Right cardiac atrium (tissue), 5 donors: ENCODE measurements at regions not wholly inside any gene's neighbourhood (a gene's known extent, or its start where the extent isn't known, plus 50 kb on each side); places are given as distances from the start of the nearest gene placed in this dataset.

ENCODE experiments used
- ATAC-seq, 2 donors: fragments of 200-7000 bp; cut with Tn5 transposase; one replicate each; pipeline versions ENCODE4 v1.8.0 to v1.9.1; 2020; ENCODE audit warnings: moderate library complexity in 2 of 2, mild to moderate bottlenecking in 1 of 2
- DNase-seq, 3 donors: peaks; one replicate each; pipeline ENCODE4 v3.0.0-alpha.2; 2020
- H3K27ac ChIP-seq: one replicate; pipeline ENCODE4 v1.5.1; 2013; ENCODE audit warnings: mild to moderate bottlenecking, low read length, control low read depth, moderate library complexity
- H3K27me3 ChIP-seq: one replicate; pipeline ENCODE4 v1.6.1; 2013; ENCODE audit not compliant: control insufficient read depth, insufficient read depth
- H3K4me1 ChIP-seq: one replicate; pipeline ENCODE4 v1.6.1; 2013; ENCODE audit warnings: low read length; ENCODE audit not compliant: control insufficient read depth, insufficient read depth
- H3K4me3 ChIP-seq: one replicate; pipeline ENCODE4 v1.5.1; 2013; ENCODE audit warnings: low read length, control low read depth
- H3K9me3 ChIP-seq: one replicate; pipeline ENCODE4 v1.6.1; 2013; ENCODE audit warnings: low read length; ENCODE audit not compliant: control insufficient read depth
- WGBS: extraction: QIAGEN DNeasy Blood & Tissue Kit; methylation state at CpG from one replicate; pipeline ENCODE4 v1.1.7; 2013; 5-methylcytosine and 5-hydroxymethylcytosine counted together
- intact Hi-C, 4 donors: fragments of 100-400 bp; cut with DNase I; formaldehyde crosslinking; loops; one replicate each; pipeline versions ENCODE4 v1.11.0 to v1.14.0; 2022 to 2023
- donor health status: healthy with polysubstance abuse.
- donor health status: DM: no; HTN: yes; CAD: no.
- donor health status: DM: no; HTN: no; CAD: no.
- donor health status: DM: no; HTN: yes; CAD: no; lungs with severe emphysema.
- donor health status: DM: yes; HTN: yes; CAD: no.

- Histone ChIP-seq H3K27me3 (no peaks in the 10 kb centered on the region), H3K4me1 (no peaks in the 10 kb centered on the region), H3K4me3 (no peak overlapping the region), H3K27ac (no peak overlapping the region), H3K9me3 (no peaks in the 10 kb centered on the region)
- ATAC-seq (no peak), DNase-seq (no peak)
- intact Hi-C loops, result no loop called here
- WGBS, result 95% methylated on average over 4 of the region's 4 CpGs
Observed at GRCh38 chr9:86648156-86648827, 294.1 kb upstream of the TUT7 start.

GRCh38 chr9:86645303-86645702 lies 291.1 kb upstream of the TUT7 start:
- H3K4me1 ChIP-seq, result no peaks in the 10 kb centered on the region
- 87% methylated on average over 21 of the region's 21 CpGs for WGBS
- ATAC-seq (no peak), DNase-seq (peak in 1 of 3 donors; percentile 43)
- H3K27ac ChIP-seq, result no peak overlapping the region
- intact Hi-C loops, result no loop called here
- H3K9me3 ChIP-seq, result no peaks in the 10 kb centered on the region
- H3K4me3 ChIP-seq, result no peak overlapping the region
- H3K27me3 ChIP-seq, result no peaks in the 10 kb centered on the region

GRCh38 chr9:86644675-86645034 lies 290.4 kb upstream of the TUT7 start:
- Histone ChIP-seq H3K4me1 (no peaks in the 10 kb centered on the region), H3K4me3 (no peak overlapping the region), H3K9me3 (no peaks in the 10 kb centered on the region), H3K27me3 (no peaks in the 10 kb centered on the region), H3K27ac (no peak overlapping the region)
- intact Hi-C loops, result no loop called here
- 69% methylated on average over 4 of the region's 4 CpGs for WGBS
- no peak for ATAC-seq
- DNase-seq, result no peak

GRCh38 chr9:86643946-86644674 lies 289.9 kb upstream of the TUT7 start:
- intact Hi-C loops, result no loop called here
- Histone ChIP-seq H3K4me1 (no peaks in the 10 kb centered on the region), H3K27me3 (no peaks in the 10 kb centered on the region), H3K4me3 (no peak overlapping the region), H3K9me3 (no peaks in the 10 kb centered on the region), H3K27ac (no peak overlapping the region)
- WGBS, result 81% methylated on average over 7 of the region's 7 CpGs
- DNase-seq (no peak), ATAC-seq (no peak)

GRCh38 chr9:86642721-86643120 lies 288.5 kb upstream of the TUT7 start:
- Histone ChIP-seq H3K4me1 (no peaks in the 10 kb centered on the region), H3K4me3 (no peak overlapping the region), H3K27me3 (no peaks in the 10 kb centered on the region), H3K27ac (no peak overlapping the region), H3K9me3 (no peaks in the 10 kb centered on the region)
- DNase-seq, result no peak
- 95% methylated on average over 5 of the region's 5 CpGs for WGBS
- no peak for ATAC-seq
- intact Hi-C loops, result no loop called here

GRCh38 chr9:86641970-86642369 lies 287.8 kb upstream of the TUT7 start:
- ATAC-seq (no peak), DNase-seq (no peak)
- Histone ChIP-seq H3K27ac (no peak overlapping the region), H3K27me3 (no peaks in the 10 kb centered on the region), H3K4me3 (no peak overlapping the region), H3K9me3 (no peaks in the 10 kb centered on the region), H3K4me1 (no peaks in the 10 kb centered on the region)
- intact Hi-C loops, result no loop called here
- WGBS, result 91% methylated on average over 3 of the region's 3 CpGs

GRCh38 chr9:86639899-86640379 lies 285.7 kb upstream of the TUT7 start:
- no peaks in the 10 kb centered on the region for H3K4me1 ChIP-seq
- H3K4me3 ChIP-seq, result no peak overlapping the region
- no peaks in the 10 kb centered on the region for H3K27me3 ChIP-seq
- DNase-seq (no peak), ATAC-seq (no peak)
- 91% methylated on average over 5 of the region's 5 CpGs for WGBS
- H3K27ac ChIP-seq, result no peak overlapping the region
- intact Hi-C loops, result loop anchor here in 1 of 4 donors (10.0 kb wide), 1 partner anchor 305 kb away; the partner anchor contains the start of gene GAS1
- H3K9me3 ChIP-seq, result no peaks in the 10 kb centered on the region

- no peaks in the 10 kb centered on the region for H3K9me3 ChIP-seq
- no peaks in the 10 kb centered on the region for H3K4me1 ChIP-seq
- no peak overlapping the region for H3K4me3 ChIP-seq
- intact Hi-C loops, result loop anchor here in 1 of 4 donors (10.0 kb wide), 1 partner anchor 306 kb away; the partner anchor contains the start of gene GAS1
- no peaks in the 10 kb centered on the region for H3K27me3 ChIP-seq
- no peak overlapping the region for H3K27ac ChIP-seq
- no peak for DNase-seq
- 95% methylated on average over 2 of the region's 2 CpGs for WGBS
- no peak for ATAC-seq
Observed at GRCh38 chr9:86639287-86639686, 285.1 kb upstream of the TUT7 start.

- WGBS, result 97% methylated on average over 1 of the region's 1 CpG
- Histone ChIP-seq H3K4me1 (no peaks in the 10 kb centered on the region), H3K27ac (no peak overlapping the region), H3K27me3 (no peaks in the 10 kb centered on the region), H3K4me3 (no peak overlapping the region), H3K9me3 (no peaks in the 10 kb centered on the region)
- no peak for ATAC-seq
- no peak for DNase-seq
- intact Hi-C loops, result loop anchor here in 1 of 4 donors (10.0 kb wide), 1 partner anchor 307 kb away; the partner anchor contains the start of gene GAS1
Observed at GRCh38 chr9:86638109-86638508, 283.9 kb upstream of the TUT7 start.

- H3K27ac ChIP-seq, result no peak overlapping the region
Observed at GRCh38 chr9:86637515-86637914, 283.3 kb upstream of the TUT7 start.

GRCh38 chr9:86636519-86636918 lies 282.3 kb upstream of the TUT7 start:
- ATAC-seq (peak; percentile 29 to 56), DNase-seq (no peak)
- intact Hi-C loops, result loop anchor here in 1 of 4 donors (10.0 kb wide), 1 partner anchor 308 kb away; the partner anchor contains the start of gene GAS1
- Histone ChIP-seq H3K9me3 (no peaks in the 10 kb centered on the region), H3K4me3 (no peak overlapping the region), H3K27ac (no peak overlapping the region), H3K27me3 (no peaks in the 10 kb centered on the region), H3K4me1 (no peaks in the 10 kb centered on the region)
- 46% methylated on average over 4 of the region's 4 CpGs for WGBS

More at GRCh38 chr9:86637515-86637914, 283.3 kb upstream of the TUT7 start:
- DNase-seq (peak; percentile 37 to 72 (median 66)), ATAC-seq (peak; percentile 62 to 69)
- H3K9me3 ChIP-seq, result no peaks in the 10 kb centered on the region
- intact Hi-C loops, result loop anchor here in 1 of 4 donors (10.0 kb wide), 1 partner anchor 307 kb away; the partner anchor contains the start of gene GAS1
- H3K4me3 ChIP-seq, result no peak overlapping the region
- H3K27me3 ChIP-seq, result no peaks in the 10 kb centered on the region
- WGBS, result 42% methylated on average over 11 of the region's 11 CpGs
- no peaks in the 10 kb centered on the region for H3K4me1 ChIP-seq
